ENCODE measurements at regions not wholly inside any gene's neighbourhood (a gene's known extent, or its start where the extent isn't known, plus 50 kb on each side); places are given as distances from the start of the nearest gene placed in this dataset.
"Not testable (repeated sequence)": the region's sequence is repeated elsewhere in the genome, so short reads cannot be mapped to it uniquely, and the experiment has no call there.

DNA sequence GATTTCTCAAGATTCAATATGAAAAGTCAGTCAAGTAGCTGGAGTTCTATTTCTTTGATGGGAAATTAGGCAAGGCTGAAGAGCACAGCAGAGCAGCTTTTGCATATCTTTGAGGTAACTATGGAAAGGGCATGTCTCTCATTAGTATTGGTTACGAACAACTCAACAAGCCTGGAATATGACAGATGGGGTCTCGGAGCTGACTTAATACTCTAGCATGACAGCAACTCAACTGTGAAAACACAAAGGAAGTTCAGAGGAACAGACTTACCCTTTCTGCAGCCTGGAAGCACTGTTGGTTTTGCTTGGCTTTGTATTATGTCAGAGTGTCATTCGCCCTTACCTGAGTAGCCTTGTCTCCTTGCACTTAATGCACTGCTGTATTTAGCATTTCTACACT lies 79.9 kb upstream of the AADAT start:
- no peak for DNase-seq (ENCODE audit: low spot score)

DNA sequence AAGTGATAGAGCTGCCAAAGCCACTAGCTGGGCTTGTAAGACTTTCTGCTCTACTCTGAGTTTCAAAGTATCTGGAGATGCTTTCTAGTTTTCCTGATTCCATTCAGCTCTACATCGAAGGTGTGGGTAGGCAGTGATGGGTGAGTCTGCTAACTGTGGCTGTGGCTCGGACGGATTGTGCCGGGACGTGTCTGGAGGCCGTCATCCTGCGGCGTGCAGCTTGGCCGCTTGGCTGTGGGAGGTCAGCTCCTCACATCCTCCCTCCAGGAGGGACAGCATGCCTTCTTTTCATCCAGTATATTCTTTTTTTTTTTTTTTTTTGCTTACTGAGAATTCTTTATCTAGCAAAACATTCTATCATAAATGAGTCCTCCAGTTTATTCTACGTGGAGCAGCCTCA lies 77.9 kb upstream of the AADAT start:
- no peak for DNase-seq (ENCODE audit: low spot score)

DNA sequence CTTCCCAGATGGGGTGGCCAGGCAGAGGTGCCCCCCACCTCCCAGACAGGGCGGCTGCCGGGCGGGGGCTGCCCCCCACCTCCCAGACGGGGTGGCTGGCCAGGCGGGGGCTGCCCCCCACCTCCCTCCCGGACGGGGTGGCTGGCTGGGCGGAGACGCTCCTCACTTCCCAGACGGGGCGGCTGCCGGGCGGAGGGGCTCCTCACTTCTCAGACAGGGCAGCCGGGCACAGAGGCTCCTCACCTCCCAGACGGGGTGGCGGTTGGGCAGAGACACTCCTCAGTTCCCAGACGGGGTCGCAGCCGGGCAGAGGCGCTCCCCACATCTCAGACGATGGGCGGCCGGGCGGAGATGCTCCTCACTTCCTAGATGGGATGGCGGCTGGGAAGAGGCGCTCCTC lies 76.4 kb upstream of the AADAT start:
- DNase-seq (ENCODE audit: low spot score): not testable (repeated sequence)

GRCh38 chr4:170162416-170162815 lies 72.7 kb upstream of the AADAT start:
- DNase-seq (ENCODE audit: low spot score): no peak

- DNase-seq (ENCODE audit: low spot score): no peak
Measured at GRCh38 chr4:170157670-170158069, 67.9 kb upstream of the AADAT start.

DNA sequence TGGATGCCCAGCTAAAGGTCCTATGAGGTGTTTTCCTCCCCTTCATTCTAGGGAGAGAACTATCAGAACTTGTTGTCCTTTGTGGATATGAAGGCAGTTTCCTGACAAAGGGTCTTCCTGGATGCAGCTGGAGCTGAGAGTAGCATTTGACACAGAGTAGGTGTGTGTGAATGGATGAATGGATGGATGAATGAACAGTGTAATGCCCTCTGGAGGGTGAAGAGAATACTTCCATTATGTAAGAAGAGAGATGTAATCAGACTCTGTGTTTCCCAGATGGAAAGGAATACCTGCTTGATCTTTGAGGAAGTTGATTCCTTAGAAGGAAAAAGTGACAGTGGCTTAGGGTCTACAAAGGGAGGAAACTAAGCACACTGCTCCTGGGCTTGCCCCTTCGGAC lies 55.4 kb upstream of the AADAT start:
- no peak for DNase-seq (ENCODE audit: low spot score)

GRCh38 chr4:170139764-170140163 lies 50.0 kb upstream of the AADAT start:
- DNase-seq (ENCODE audit: low spot score): no peak
